HUES6 (cell line): ENCODE measurements at regions not wholly inside any gene's neighbourhood (a gene's known extent, or its start where the extent isn't known, plus 50 kb on each side); places are given as distances from the start of the nearest gene placed in this dataset.
"Not testable (repeated sequence)": the region's sequence is repeated elsewhere in the genome, so short reads cannot be mapped to it uniquely, and the experiment has no call there.

Experiments used
- H3K27ac ChIP-seq: 2 replicates; pipeline ENCODE4 v1.7.0; 2013; ENCODE audit warnings: low read depth, mild to moderate bottlenecking, low read length, inconsistent platforms
- H3K27me3 ChIP-seq: 2 replicates; pipeline ENCODE4 v1.6.1; 2013; ENCODE audit warnings: low read length; ENCODE audit not compliant: control insufficient read depth, insufficient read depth
- H3K36me3 ChIP-seq: 2 replicates; pipeline ENCODE4 v1.6.1; 2013; ENCODE audit warnings: low read length; ENCODE audit not compliant: control insufficient read depth, insufficient read depth
- H3K4me1 ChIP-seq: 2 replicates; pipeline ENCODE4 v1.6.1; 2013; ENCODE audit warnings: low read length; ENCODE audit not compliant: control insufficient read depth, insufficient read depth
- H3K4me3 ChIP-seq: 2 replicates; pipeline ENCODE4 v1.5.1; 2013; ENCODE audit warnings: low read depth, low read length
- H3K9ac ChIP-seq: one replicate; pipeline ENCODE4 v1.6.1; 2013; ENCODE audit warnings: mild to moderate bottlenecking, low read length
- H3K9me3 ChIP-seq: 2 replicates; pipeline ENCODE4 v1.6.1; 2013; ENCODE audit warnings: low read depth, low read length; ENCODE audit not compliant: control insufficient read depth, insufficient read depth

DNA sequence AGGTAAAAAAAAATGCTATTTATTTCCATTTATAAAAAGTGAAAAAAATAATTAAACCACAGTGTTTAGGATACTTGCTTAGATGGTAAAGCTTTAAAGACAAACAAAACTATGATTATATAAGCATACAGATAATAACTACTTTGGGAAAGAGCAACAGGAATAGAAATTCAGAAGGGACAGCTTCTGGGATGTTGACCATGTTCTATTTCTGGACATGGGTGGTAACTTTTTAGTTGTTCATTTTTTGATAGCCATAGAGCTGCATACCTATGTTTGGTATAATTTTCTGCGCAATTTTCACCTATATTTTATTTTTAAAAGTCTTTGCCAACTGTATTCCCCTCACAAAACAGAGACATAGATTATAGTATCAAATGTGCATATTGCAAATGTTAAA, 572.0 kb upstream of the NR2F2 start:
- Histone ChIP-seq H3K4me1 (peaks cover 6% of the 10 kb centered on the region; the same call in 1 of the 2 replicates), H3K27ac (no peak overlapping the region), H3K36me3 (no peaks in the 10 kb centered on the region), H3K4me3 (no peak overlapping the region), H3K9me3 (no peaks in the 10 kb centered on the region), H3K9ac (no peak overlapping the region), H3K27me3 (no peaks in the 10 kb centered on the region)

DNA sequence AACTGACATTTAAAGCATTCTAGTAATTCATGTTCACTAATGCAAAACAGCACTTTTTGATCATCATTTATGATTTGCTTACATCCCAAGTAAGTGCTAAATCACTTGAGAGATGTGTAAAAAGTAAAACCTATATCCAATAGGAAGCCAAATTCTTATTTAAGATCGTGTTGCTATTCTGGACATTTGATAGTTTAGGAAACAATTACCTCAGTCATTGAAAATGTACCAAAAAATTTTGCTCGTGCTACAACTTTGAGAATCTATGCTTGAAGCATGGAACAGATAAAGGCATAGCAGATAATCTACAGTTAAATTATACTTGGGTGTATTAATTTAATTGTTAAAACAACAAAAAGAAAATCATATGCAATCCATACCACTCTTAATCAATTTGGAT, 571.6 kb upstream of the NR2F2 start:
- no peak overlapping the region for H3K9ac ChIP-seq
- no peak overlapping the region for H3K4me3 ChIP-seq
- peaks cover 6% of the 10 kb centered on the region; the same call in 1 of the 2 replicates for H3K4me1 ChIP-seq
- H3K9me3 ChIP-seq = no peaks in the 10 kb centered on the region
- H3K27ac ChIP-seq = no peak overlapping the region
- no peaks in the 10 kb centered on the region for H3K27me3 ChIP-seq
- no peaks in the 10 kb centered on the region for H3K36me3 ChIP-seq

DNA sequence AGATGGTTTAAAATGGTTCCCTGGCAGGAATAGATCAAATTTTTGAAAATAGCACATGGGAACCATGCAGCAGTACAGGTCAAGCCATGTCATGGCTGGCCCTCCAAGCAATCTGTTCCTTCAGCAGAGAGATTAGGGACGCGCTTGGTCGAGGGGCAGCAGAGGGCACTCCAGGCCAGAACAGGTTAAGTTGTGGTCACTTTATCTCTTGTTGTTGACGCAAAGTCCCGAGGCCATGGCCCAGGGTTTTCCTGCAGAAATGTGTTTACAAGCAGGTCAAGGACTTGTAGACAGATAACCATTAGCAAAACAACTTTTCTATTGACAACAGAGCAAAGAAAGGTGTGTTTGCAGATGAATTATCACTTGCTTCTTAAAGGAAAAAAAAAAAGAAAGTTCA, 570.0 kb upstream of the NR2F2 start:
- H3K27ac ChIP-seq = no peak overlapping the region
- H3K4me3 ChIP-seq = no peak overlapping the region
- H3K9me3 ChIP-seq = no peaks in the 10 kb centered on the region
- no peaks in the 10 kb centered on the region for H3K36me3 ChIP-seq
- H3K27me3 ChIP-seq = no peaks in the 10 kb centered on the region
- H3K4me1 ChIP-seq = peaks cover 6% of the 10 kb centered on the region; the same call in 1 of the 2 replicates
- no peak overlapping the region for H3K9ac ChIP-seq

DNA sequence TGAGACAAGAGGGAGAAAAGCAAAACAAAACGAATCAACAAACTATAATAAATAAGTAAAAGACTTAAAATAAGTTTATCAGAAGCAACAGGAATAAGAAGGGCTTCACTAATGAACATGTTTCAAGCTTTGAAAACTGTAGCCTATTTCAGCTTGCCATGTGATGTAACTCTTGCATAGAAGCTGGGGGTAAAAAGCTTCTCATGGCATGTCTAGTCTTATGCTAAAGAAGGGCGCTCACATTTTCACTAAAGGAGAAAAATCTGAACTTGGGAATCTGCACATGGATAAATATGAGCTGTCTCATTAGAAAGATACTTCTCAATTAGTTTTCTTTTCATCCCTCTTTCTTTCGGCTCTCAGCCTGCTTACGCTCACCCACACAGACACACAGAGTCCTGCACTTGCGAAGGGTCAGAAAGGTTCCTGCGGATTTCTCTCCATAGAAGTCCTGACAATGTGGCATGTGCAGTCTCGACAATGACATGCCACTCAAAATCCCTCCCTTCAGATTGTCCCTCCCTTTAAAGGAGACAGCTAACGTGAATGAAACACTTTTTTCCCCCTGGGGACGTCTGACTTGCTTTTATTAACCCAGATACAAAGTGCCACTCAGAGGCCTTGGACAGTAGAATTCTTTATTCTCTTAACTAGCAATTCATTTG, 568.9 kb upstream of the NR2F2 start:
- Histone ChIP-seq H3K36me3 (no peaks in the 10 kb centered on the region), H3K9me3 (no peaks in the 10 kb centered on the region), H3K4me1 (peaks cover 6% of the 10 kb centered on the region; the same call in 1 of the 2 replicates), H3K27me3 (no peaks in the 10 kb centered on the region), H3K27ac (no peak overlapping the region), H3K4me3 (no peak overlapping the region), H3K9ac (no peak overlapping the region)

DNA sequence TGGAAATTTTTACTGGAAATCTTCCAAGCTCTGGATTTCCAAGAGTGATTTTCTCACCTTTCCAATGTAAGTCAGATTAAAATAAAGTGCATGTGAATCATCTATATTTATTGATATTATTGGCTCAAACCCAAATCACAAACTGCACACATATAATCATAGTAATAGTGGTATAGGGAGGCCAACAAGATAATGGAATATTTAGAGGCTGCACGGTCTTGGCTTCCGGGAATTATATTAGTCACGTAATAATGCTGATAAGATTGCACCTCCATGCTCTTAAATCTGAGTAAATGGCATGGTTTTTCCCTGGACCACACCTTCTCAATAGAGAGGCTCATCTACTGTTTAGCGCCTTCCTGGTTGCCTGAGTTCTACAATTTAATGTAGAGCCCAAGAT, 567.1 kb upstream of the NR2F2 start:
- H3K27me3 ChIP-seq = no peaks in the 10 kb centered on the region
- H3K4me1 ChIP-seq = peaks cover 6% of the 10 kb centered on the region; the same call in 1 of the 2 replicates
- no peak overlapping the region for H3K9ac ChIP-seq
- no peak overlapping the region for H3K4me3 ChIP-seq
- H3K9me3 ChIP-seq = no peaks in the 10 kb centered on the region
- H3K27ac ChIP-seq = no peak overlapping the region
- no peaks in the 10 kb centered on the region for H3K36me3 ChIP-seq

DNA sequence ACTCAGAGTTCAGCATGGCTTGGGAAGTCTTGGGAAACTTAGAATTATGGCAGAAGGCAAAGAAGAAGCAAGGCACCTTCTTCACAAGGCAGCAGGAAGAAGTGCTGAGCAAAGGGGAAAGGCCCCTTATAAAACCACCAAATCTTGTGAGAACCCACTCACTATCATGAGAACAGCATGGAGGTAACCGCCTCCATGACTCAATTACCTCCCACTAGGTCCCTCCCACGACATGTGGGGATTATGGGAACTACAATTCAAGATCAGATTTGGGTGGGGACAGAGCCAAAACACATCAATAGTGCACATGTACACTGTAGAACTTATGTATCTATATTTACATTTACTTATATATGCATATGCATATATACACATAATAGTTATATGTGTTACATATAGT, 565.3 kb upstream of the NR2F2 start:
- Histone ChIP-seq H3K4me1 (peaks cover 7% of the 10 kb centered on the region; the same call in 1 of the 2 replicates), H3K4me3 (no peak overlapping the region), H3K9me3 (no peaks in the 10 kb centered on the region), H3K27ac (no peak overlapping the region), H3K9ac (no peak overlapping the region), H3K36me3 (no peaks in the 10 kb centered on the region), H3K27me3 (no peaks in the 10 kb centered on the region)

DNA sequence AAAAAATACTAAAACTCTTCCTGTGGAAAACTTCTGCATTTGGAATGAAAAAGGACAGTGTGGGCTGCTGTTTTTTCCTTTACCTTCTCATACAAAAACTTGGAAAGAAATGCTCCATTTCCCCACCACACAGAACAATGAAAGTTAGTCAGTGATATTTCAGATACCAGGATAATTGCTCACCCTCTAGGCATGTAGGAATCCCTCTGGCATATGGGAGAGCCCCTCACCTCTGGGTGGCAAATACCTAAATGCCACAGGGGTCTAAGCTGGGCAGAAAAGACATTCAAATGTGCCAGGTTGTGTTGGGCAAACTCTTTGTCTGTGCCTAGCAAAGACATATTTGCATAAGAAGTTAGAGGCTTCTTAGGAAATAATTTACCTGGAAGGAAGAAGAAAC, 560.3 kb upstream of the NR2F2 start:
- Histone ChIP-seq H3K4me1 (peaks cover 3% of the 10 kb centered on the region; the same call in 1 of the 2 replicates), H3K27ac (no peak overlapping the region), H3K36me3 (no peaks in the 10 kb centered on the region), H3K27me3 (no peaks in the 10 kb centered on the region), H3K9ac (no peak overlapping the region), H3K4me3 (no peak overlapping the region), H3K9me3 (no peaks in the 10 kb centered on the region)

DNA sequence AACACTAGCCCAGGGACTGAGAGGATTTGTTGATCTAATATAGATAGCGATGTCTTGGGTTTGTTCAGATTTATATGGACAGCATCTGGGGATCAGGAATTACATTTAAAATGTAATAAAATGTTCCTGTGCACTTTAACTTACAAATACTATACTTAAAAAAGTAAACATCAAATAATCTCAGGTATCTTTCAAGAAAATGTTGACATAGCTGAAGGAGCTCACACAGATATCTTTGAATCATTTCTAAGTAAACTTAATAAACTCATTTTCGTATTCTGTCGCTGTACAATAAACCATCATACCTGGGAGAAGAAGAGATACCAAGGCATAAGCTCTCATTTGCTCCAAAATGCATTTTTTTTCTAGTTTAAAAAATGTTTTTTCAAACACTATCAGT, 557.5 kb upstream of the NR2F2 start:
- no peaks in the 10 kb centered on the region for H3K36me3 ChIP-seq
- no peak overlapping the region for H3K9ac ChIP-seq
- H3K4me1 ChIP-seq = peaks cover 3% of the 10 kb centered on the region; the same call in 1 of the 2 replicates
- no peaks in the 10 kb centered on the region for H3K27me3 ChIP-seq
- H3K4me3 ChIP-seq = no peak overlapping the region
- no peaks in the 10 kb centered on the region for H3K9me3 ChIP-seq
- H3K27ac ChIP-seq = no peak overlapping the region

DNA sequence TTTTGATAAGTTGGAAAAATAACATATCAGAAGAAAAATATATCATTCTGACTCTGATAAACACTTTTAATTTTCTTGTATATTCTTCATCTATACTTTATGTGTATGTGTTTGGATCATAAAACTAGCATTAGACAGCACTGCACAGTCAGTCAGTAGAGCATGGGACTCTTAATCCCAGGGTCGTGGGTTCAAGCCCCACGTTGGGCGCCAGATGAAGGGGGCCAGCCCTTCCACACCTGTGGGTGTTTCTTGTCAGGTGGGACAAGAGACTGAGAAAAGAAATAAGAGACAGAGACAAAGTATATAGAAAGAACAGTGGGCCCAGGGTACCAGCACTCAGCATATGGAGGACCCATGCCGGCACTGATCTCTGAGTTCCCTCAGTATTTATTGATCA, 546.0 kb upstream of the NR2F2 start:
- no peak overlapping the region for H3K9ac ChIP-seq
- no peaks in the 10 kb centered on the region for H3K36me3 ChIP-seq
- no peaks in the 10 kb centered on the region for H3K27me3 ChIP-seq
- H3K9me3 ChIP-seq = peaks cover 42% of the 10 kb centered on the region
- H3K27ac ChIP-seq = no peak overlapping the region
- no peaks in the 10 kb centered on the region for H3K4me1 ChIP-seq
- H3K4me3 ChIP-seq = no peak overlapping the region

DNA sequence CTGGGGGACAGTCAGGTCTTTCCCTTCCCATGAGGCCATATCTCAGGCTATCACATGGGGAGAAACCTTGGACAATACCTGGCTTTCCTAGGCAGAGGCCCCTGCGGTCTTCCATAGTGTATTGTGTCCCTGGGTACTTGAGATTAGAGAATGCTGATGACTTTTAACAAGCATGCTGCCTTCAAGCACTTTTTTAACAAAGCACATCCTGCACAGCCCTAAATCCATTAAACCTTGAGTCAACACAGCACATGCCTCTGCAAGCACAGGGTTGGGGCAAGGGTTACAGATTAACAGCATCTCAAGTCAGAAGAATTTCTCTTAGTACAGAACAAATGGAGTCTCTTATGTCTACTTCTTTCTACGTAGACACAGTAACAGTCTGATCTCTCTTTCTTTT, 545.2 kb upstream of the NR2F2 start:
- peaks cover 42% of the 10 kb centered on the region for H3K9me3 ChIP-seq
- not testable (repeated sequence) for H3K9ac ChIP-seq, H3K4me1 ChIP-seq, H3K4me3 ChIP-seq, H3K36me3 ChIP-seq, H3K27me3 ChIP-seq, H3K27ac ChIP-seq

DNA sequence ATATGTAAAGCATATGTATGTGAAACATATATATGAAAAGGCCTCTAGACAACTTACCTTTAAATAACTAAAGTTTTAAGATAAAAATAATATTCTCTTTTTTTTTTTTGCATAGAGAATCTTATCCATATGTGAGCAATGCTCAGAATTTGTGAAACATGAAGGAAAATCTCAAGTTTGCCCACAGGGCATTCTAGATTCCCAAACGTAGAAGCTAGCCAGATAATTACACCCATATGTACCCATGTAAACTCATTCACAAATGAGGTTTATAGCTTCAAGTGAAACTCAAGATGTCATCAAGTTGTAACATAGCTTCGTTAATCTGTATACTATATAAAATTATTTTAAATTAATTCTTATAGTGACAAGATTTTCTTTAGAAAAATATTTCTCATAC, 537.3 kb upstream of the NR2F2 start:
- Histone ChIP-seq H3K9ac (no peak overlapping the region), H3K4me1 (no peaks in the 10 kb centered on the region), H3K27me3 (no peaks in the 10 kb centered on the region), H3K4me3 (no peak overlapping the region), H3K9me3 (no peaks in the 10 kb centered on the region), H3K36me3 (no peaks in the 10 kb centered on the region), H3K27ac (no peak overlapping the region)
